ENCODE measurements at regions not wholly inside any gene's neighbourhood (a gene's known extent, or its start where the extent isn't known, plus 50 kb on each side); places are given as distances from the start of the nearest gene placed in this dataset.

- DNase-seq: no peak
- intact Hi-C loops (cut with DNase I): no loop called here
These were observed 96.7 kb downstream of the RPS6KA4 start for GRCh38 chr11:64455456-64456261.

GRCh38 chr11:64456509-64457320, 97.8 kb downstream of the RPS6KA4 start:
- intact Hi-C loops (cut with DNase I): no loop called here
- peak in 1 of 42 donors; percentile 27 for DNase-seq

- intact Hi-C loops (cut with DNase I): no loop called here
- peak in 1 of 42 donors; percentile 28 for DNase-seq
These were observed 98.2 kb upstream of the SLC22A11 start for GRCh38 chr11:64457416-64458010.

- no peak for DNase-seq
- intact Hi-C loops (cut with DNase I): no loop called here
These were observed 96.7 kb upstream of the SLC22A11 start for GRCh38 chr11:64458997-64459396.

- no peak for DNase-seq
- intact Hi-C loops (cut with DNase I): no loop called here
These were observed 96.1 kb upstream of the SLC22A11 start for GRCh38 chr11:64459609-64460008.

DNA sequence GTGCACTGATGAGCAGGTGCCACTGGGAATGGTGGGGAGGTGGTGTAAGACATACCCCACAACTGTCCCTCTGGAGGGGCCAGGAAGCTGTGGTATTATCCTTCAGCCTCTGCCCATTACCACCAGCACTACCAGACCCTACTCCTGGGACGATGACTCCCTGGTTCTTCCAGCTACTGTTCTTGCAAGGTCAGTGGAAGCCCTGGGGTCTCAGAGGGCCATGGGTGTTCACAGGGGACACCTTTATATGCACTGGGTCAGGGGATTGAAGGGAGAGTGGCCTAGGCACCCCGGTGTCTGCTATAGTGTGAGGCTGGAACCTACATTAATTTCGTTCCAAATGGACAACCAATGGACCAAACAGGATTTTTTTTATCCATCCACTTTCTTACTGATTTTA, 94.7 kb upstream of the SLC22A11 start:
- DNase-seq: no peak
- intact Hi-C loops (cut with DNase I): no loop called here

DNA sequence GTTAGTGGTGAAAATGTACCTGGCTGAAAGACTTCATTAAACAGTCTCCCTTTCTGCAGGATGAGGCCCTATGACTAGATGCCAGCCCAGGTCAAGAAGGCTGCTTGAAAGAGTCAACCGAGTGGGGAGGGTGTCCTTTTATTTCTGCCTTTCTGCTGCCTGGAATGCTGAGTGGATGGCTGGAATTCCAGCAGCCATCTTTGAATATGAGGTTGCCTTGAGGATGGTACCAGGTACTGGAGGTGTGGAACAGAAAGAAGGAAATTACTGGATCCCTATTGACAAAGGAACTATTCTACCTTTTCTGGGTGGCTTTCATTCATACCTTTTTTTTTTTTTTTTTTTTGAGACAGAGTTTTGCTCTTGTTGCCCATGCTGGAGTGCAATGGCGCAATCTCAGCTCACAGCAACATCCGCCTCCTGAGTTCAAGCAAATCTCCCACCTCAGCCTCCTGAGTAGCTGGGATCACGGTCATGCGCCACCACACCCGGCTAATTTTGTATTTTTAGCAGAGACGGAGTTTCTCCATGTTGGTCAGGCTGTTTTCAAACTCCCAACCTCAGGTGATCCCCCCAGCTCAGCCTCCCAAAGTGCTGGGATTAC, 89.5 kb upstream of the SLC22A11 start:
- no peak for DNase-seq
- intact Hi-C loops (cut with DNase I): no loop called here

GRCh38 chr11:64469288-64469687, 86.5 kb upstream of the SLC22A11 start:
- peak in 1 of 42 donors; percentile 3 for DNase-seq
- intact Hi-C loops (cut with DNase I): no loop called here

DNA sequence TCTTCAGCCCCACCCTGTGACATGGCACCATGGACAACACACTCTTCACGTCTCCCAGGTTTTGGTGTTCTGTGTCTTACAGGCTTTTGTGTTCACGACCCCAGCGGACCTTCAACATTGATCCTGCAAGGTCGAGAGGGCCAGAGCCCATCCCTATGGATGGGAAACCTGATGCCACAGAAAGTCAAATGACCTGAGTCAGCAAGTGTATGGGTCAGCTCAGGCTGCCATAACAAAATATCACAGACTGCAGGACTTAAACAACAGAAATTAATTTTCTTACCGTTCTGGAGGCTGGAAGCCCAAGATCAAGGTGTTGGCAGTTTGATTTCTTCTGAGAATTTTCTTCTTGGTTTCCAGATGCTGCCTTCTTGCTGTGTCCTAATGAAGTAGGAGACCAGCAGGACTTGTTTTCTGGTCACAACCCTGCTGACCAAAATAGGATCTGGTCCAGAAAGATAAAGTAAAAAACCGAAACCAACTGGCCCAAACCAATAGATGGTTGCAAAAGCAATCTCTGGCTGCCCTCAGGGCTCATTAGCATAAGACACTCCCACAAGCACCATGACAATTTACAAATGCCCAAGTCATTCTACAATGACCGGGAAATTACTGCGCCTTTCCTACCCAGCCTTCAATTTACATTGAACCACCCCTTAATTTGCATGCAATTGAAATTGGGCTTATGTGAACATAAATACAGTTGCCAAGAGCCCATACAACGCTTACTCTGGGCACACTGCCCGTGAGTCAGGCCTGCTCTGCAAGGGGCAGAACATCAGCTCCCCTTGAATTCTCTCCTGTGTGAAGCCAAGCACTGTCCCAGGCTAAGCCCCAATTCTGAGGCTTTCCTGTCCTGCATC, 82.9 kb upstream of the SLC22A11 start:
- intact Hi-C loops (cut with DNase I): no loop called here
- no peak for DNase-seq

DNA sequence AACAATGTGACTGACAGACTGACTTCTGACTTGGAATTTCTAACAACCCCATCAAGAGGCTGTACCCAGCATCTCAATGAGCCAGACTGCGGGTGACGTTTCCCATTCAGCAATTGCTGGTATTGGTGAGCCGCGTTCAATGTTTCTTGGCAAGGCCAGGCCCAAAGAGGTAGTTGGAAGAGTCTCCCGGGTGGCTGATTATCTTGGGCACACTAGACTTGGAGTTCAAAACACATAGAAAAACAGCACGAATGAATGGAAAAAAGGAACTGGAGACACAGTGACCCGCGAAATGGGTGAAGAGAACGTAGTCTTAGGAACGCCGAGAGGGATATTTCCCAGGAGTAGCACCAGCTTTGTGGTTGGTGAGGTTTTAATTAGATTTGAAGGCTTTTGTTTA, 81.1 kb upstream of the SLC22A11 start:
- intact Hi-C loops (cut with DNase I): no loop called here
- no peak for DNase-seq

- intact Hi-C loops (cut with DNase I): no loop called here
- no peak for DNase-seq
These were observed 80.6 kb upstream of the SLC22A11 start for GRCh38 chr11:64475145-64475544.

DNA sequence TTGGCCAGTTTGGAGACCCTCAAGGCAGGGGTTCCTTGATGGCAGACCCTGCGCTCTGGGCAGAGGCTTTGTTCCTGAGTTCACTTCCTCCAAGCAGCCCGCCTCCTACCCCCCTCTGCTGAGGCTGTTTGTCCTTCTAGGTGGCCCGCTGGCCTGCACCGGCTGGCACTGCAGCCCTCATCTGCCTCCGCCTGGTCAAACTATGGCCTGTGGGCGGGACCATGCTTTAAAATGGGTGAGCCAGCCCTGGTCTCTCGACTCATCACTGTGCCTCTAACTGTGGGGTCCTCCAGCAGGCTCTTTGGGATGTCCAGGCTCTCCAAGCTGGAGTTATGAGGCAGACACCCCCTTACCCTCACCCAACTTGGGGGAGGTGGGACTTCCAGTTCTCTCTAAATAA, 78.9 kb upstream of the SLC22A11 start:
- intact Hi-C loops (cut with DNase I): no loop called here
- no peak for DNase-seq

GRCh38 chr11:64477675-64478074, 78.1 kb upstream of the SLC22A11 start:
- intact Hi-C loops (cut with DNase I): no loop called here
- no peak for DNase-seq

GRCh38 chr11:64482588-64482987, 73.2 kb upstream of the SLC22A11 start:
- intact Hi-C loops (cut with DNase I): no loop called here
- no peak for DNase-seq

GRCh38 chr11:64484191-64485022, 71.3 kb upstream of the SLC22A11 start:
- intact Hi-C loops (cut with DNase I): no loop called here
- no peak for DNase-seq

GRCh38 chr11:64485074-64485473, 70.7 kb upstream of the SLC22A11 start:
- DNase-seq: no peak
- intact Hi-C loops (cut with DNase I): no loop called here

DNA sequence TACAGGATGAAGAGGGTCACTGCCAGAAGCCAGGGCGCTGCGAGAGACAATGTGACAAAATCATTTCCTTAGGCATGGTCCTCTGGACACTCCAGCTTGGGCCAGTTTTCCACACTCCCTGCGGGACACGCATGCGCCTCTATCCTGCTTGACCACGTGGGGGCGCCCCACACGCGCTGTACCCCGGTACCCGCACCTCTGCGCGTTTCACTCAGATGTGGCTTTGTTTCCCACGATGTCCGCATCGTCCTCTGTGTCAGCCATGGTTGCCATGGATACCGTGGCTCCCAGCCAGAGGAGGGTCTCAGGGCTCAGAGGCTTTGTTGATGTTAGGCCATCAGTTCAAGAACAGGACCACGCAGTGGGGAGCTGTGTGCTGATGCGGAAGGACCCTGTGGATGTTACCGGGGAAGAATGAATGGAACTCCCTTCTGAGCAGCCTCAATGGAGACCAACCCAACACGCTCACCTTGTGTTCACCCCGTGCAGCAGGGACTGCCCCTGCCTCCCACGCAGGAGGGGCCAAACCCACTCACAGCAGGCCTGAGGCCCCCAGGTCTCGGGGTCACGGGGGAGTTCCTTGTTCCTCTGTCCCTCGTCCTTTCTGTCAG, 65.8 kb upstream of the SLC22A11 start:
- peak; percentile 52 to 87 (median 74) for DNase-seq
- intact Hi-C loops (cut with DNase I): no loop called here
